Activated naive CD8-positive, alpha-beta T cell (primary cell): ENCODE measurements at regions not wholly inside any gene's neighbourhood (a gene's known extent, or its start where the extent isn't known, plus 50 kb on each side); places are given as distances from the start of the nearest gene placed in this dataset.

Experiments
- H3K27ac Mint-ChIP-seq: one replicate; pipeline ENCODE4 v1.8.0; 2021; ENCODE audit warnings: mixed read lengths
- H3K27me3 Mint-ChIP-seq: one replicate; pipeline ENCODE4 v1.8.0; 2021; ENCODE audit warnings: mixed read lengths
- H3K36me3 Mint-ChIP-seq: one replicate; pipeline ENCODE4 v1.8.0; 2021; ENCODE audit warnings: mixed read lengths
- H3K4me1 Mint-ChIP-seq: one replicate; pipeline ENCODE4 v1.8.0; 2021; ENCODE audit warnings: low read depth, mixed read lengths
- H3K4me3 Mint-ChIP-seq: one replicate; pipeline ENCODE4 v1.8.0; 2021; ENCODE audit warnings: mild to moderate bottlenecking, mixed read lengths
- H3K9me3 Mint-ChIP-seq: one replicate; pipeline ENCODE4 v1.8.0; 2021; ENCODE audit warnings: low read depth, mixed read lengths

- H3K27ac Mint-ChIP-seq = no peak overlapping the region
- no peaks in the 10 kb centered on the region for H3K4me1 Mint-ChIP-seq
- H3K9me3 Mint-ChIP-seq = peaks cover 4% of the 10 kb centered on the region
- peaks cover 4% of the 10 kb centered on the region for H3K36me3 Mint-ChIP-seq
- peaks cover 7% of the 10 kb centered on the region for H3K27me3 Mint-ChIP-seq
- H3K4me3 Mint-ChIP-seq = no peak overlapping the region
Measured at GRCh38 chr2:100731535-100731981, 88.4 kb upstream of the NPAS2 start.

GRCh38 chr2:100733391-100734187 is 86.3 kb upstream of the NPAS2 start:
- H3K4me3 Mint-ChIP-seq = no peak overlapping the region
- H3K27ac Mint-ChIP-seq = no peak overlapping the region
- H3K27me3 Mint-ChIP-seq = peaks cover 9% of the 10 kb centered on the region
- no peaks in the 10 kb centered on the region for H3K4me1 Mint-ChIP-seq
- peaks cover 4% of the 10 kb centered on the region for H3K36me3 Mint-ChIP-seq
- peaks cover 4% of the 10 kb centered on the region for H3K9me3 Mint-ChIP-seq

DNA sequence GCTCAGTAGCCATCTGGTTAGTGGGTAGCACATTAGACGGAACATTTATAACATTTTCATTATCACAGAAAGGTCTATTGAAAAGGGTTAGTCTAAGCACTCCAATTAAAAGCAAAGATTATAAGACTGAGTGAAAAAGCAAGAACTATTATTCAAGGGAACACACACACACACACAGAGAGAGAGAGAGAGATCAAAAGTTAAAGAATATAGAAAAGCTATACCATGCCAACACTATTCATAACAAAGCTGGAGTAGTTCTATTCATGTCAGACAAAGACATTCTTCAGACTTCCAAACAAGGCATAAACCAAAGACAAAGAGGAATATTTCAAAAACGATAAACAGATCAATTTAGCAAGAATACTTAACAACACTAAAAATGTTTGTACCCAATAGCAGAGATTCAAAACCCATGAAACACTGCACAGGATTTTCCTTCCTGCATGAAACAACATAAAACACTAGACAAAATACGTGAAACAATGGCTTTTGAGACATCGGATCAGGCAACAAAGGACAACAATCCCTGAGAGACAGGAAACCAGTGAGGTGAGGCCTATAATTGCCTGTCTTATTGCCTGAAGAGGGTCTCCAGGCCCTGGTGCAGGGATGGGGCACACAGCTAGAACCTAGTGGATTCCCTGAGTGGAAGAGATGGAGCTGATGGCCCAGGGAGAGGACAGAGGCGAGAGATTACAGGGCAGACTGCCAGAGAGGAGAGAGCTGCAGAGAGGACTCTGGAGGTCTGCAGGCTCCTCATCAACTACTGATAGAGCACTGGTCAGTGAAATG is 83.6 kb upstream of the NPAS2 start:
- H3K4me1 Mint-ChIP-seq = no peaks in the 10 kb centered on the region
- no peak overlapping the region for H3K27ac Mint-ChIP-seq
- peaks cover 10% of the 10 kb centered on the region for H3K27me3 Mint-ChIP-seq
- H3K36me3 Mint-ChIP-seq = peaks cover 2% of the 10 kb centered on the region
- no peak overlapping the region for H3K4me3 Mint-ChIP-seq
- H3K9me3 Mint-ChIP-seq = no peaks in the 10 kb centered on the region

DNA sequence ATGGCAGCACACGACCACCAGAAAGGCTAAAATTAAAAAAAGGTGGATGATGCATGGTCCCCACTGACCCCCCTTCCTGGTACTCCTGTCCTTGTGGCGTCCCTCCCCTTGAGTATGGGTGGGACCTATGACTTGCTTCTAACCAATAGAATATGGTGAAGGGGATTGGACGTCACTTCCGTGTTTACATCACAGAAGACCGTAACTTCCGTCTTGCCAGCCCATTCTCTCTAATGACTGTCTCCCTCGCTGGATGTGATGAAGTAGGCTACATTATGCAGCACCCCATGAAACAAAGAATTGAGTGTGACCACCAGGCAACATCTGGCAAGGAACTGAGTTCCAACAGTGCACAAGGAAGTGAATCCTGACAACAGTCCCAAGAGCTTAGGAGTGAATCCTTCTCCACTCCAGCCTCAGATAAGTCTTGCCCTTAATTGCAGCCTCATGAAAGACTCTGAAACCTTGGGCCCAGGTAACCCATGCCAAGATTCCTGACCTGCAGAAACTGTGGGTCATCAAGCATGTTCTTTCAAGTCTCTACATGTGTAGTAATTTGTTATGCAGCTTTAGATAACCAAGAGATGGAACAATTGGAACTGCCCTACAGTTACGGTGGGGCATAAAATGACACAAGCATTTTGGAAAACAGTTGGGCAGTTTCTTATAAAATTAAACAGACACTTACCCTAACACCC is 80.1 kb upstream of the NPAS2 start:
- Mint-ChIP-seq H3K4me1 (no peaks in the 10 kb centered on the region), H3K36me3 (peaks cover 2% of the 10 kb centered on the region), H3K9me3 (no peaks in the 10 kb centered on the region), H3K27ac (no peak overlapping the region), H3K27me3 (peaks cover 8% of the 10 kb centered on the region), H3K4me3 (no peak overlapping the region)

DNA sequence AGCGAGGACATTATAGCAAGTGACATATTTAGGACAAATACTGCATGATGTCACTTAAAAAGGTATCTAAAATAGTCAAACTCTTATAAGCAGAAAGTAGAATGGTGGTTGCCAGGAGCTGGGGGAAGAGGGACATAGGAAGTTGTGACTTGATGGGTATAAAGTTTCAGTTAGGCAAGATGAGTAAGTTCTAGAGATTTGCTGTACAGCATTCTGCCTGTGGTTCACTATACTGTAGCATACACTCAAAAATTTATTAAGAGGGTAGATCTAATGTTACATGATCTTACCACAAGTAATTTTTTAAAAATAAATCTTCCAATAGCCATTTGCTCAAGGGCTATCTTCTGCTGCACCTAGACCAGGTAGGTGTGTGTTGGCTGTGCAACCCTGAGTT is 78.1 kb upstream of the NPAS2 start:
- H3K4me3 Mint-ChIP-seq = no peak overlapping the region
- H3K36me3 Mint-ChIP-seq = no peaks in the 10 kb centered on the region
- no peaks in the 10 kb centered on the region for H3K9me3 Mint-ChIP-seq
- no peaks in the 10 kb centered on the region for H3K4me1 Mint-ChIP-seq
- H3K27ac Mint-ChIP-seq = no peak overlapping the region
- H3K27me3 Mint-ChIP-seq = peaks cover 7% of the 10 kb centered on the region

GRCh38 chr2:100742277-100743254 is 77.4 kb upstream of the NPAS2 start:
- Mint-ChIP-seq H3K4me1 (peaks cover 2% of the 10 kb centered on the region), H3K27me3 (peaks cover 5% of the 10 kb centered on the region), H3K4me3 (no peak overlapping the region), H3K36me3 (no peaks in the 10 kb centered on the region), H3K9me3 (no peaks in the 10 kb centered on the region), H3K27ac (no peak overlapping the region)

DNA sequence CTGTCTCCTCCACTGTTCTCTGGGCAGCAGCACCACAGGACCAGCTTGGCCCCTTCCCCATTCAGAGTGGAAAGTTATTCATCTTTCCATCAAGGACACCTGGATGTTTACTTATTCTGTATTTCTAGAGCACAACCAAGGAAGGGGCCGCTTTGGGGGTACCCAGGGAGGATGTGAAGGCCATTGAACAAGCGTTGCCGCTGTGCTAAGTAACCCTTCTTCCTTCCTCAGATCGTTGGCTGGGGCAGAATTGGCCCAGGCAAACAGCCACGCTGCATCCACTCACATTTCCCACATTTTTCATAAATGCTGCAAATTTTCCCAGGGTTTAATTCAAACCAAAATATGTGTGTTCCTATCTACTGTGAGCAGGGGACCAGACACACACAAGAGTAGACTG is 76.2 kb upstream of the NPAS2 start:
- Mint-ChIP-seq H3K4me3 (no peak overlapping the region), H3K27ac (no peak overlapping the region), H3K4me1 (peaks cover 8% of the 10 kb centered on the region), H3K9me3 (no peaks in the 10 kb centered on the region), H3K27me3 (peaks cover 4% of the 10 kb centered on the region), H3K36me3 (no peaks in the 10 kb centered on the region)

DNA sequence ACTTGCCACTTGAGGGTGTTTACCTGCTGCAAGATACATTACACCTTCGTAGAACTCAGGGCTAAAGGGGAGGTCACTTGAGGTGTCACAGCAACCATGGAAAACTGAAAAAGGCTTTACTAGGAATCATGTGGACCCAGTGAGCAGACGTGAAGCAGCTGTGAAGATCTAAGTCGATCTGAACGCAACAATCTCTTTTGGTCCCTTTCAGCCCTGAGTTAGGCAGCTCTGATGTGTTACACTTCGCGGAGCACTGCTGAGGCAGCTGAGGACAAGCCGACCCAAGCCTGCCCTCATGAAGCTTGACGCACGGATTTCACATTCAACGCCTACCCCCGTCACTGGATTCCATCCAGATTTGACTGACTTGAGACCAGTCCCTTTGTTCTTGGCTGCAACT is 75.8 kb upstream of the NPAS2 start:
- no peaks in the 10 kb centered on the region for H3K36me3 Mint-ChIP-seq
- H3K4me3 Mint-ChIP-seq = no peak overlapping the region
- H3K27me3 Mint-ChIP-seq = peaks cover 3% of the 10 kb centered on the region
- no peaks in the 10 kb centered on the region for H3K9me3 Mint-ChIP-seq
- H3K4me1 Mint-ChIP-seq = peaks cover 8% of the 10 kb centered on the region
- H3K27ac Mint-ChIP-seq = no peak overlapping the region

DNA sequence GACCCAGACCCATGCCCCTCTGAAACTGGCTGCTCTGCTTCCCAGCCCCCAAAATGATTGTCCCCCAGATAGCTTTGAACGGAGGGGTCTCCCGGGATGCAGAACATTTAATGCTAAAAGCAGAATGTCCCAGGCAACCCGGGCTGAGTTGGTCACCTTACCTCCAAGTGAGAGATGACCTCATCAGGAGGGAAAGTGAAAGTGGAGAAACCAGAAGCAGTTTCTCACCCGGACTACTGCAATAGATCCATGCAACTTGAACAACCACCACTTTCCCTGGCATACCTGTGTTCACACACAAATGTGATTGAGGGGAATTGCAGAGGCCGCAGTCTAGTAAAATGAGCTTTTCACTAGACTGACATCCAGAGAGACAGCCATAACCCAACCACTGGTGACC is 75.3 kb upstream of the NPAS2 start:
- no peak overlapping the region for H3K4me3 Mint-ChIP-seq
- no peaks in the 10 kb centered on the region for H3K9me3 Mint-ChIP-seq
- peaks cover 8% of the 10 kb centered on the region for H3K4me1 Mint-ChIP-seq
- no peak overlapping the region for H3K27ac Mint-ChIP-seq
- peaks cover 3% of the 10 kb centered on the region for H3K27me3 Mint-ChIP-seq
- H3K36me3 Mint-ChIP-seq = no peaks in the 10 kb centered on the region

- Mint-ChIP-seq H3K9me3 (peaks cover 6% of the 10 kb centered on the region), H3K4me1 (peaks cover 8% of the 10 kb centered on the region), H3K27ac (no peak overlapping the region), H3K4me3 (no peak overlapping the region), H3K36me3 (no peaks in the 10 kb centered on the region), H3K27me3 (peaks cover 3% of the 10 kb centered on the region)
Measured at GRCh38 chr2:100745604-100746003, 74.3 kb upstream of the NPAS2 start.

DNA sequence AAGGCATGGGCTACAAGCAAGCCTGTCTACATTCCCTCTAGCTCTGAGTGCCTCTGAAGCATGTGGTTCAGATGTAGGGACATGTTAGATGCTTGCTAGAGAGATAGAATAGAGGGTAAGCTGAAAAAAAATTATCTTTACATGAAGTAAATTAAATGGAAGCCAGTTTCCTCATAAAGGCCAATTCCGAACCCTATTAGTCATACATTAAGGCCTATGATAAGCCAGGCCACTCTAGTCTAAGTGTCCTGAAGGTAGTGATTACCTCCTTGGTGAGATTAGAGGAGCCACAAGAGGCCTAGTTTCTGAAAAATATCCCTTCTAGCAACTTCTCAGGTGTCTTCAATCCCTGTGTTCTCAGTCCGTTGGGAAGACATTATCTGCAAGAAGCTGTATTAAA is 72.4 kb upstream of the NPAS2 start:
- no peak overlapping the region for H3K4me3 Mint-ChIP-seq
- peaks cover 13% of the 10 kb centered on the region for H3K4me1 Mint-ChIP-seq
- peaks cover 4% of the 10 kb centered on the region for H3K27me3 Mint-ChIP-seq
- no peaks in the 10 kb centered on the region for H3K36me3 Mint-ChIP-seq
- no peak overlapping the region for H3K27ac Mint-ChIP-seq
- peaks cover 7% of the 10 kb centered on the region for H3K9me3 Mint-ChIP-seq

- peaks cover 17% of the 10 kb centered on the region for H3K4me1 Mint-ChIP-seq
- H3K36me3 Mint-ChIP-seq = no peaks in the 10 kb centered on the region
Measured at GRCh38 chr2:100747996-100748615, 71.8 kb upstream of the NPAS2 start.

DNA sequence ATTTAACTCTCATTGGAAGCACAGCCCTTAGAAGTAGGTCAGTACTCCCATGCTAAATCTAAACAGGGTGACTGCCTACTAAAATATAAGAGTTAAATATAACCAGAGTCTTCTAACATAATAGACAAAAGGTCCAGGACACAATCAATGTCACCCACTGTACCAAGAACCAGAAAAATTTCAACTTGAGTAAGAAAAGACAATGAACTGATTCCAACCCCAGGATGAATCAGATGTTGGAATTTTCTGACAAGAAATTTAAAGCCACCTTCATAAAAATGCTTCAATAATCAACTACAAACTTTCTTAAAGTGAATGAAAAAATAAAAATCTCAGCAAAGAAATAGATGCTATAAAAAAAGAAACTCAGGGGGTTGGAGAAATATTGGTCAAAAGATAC is 71.3 kb upstream of the NPAS2 start:
- Mint-ChIP-seq H3K36me3 (no peaks in the 10 kb centered on the region), H3K27ac (no peak overlapping the region), H3K4me1 (peaks cover 17% of the 10 kb centered on the region), H3K27me3 (peaks cover 4% of the 10 kb centered on the region), H3K4me3 (no peak overlapping the region), H3K9me3 (peaks cover 7% of the 10 kb centered on the region)

More at GRCh38 chr2:100747996-100748615, 71.8 kb upstream of the NPAS2 start:
- Mint-ChIP-seq H3K27ac (no peak overlapping the region), H3K9me3 (peaks cover 7% of the 10 kb centered on the region), H3K4me3 (no peak overlapping the region), H3K27me3 (peaks cover 4% of the 10 kb centered on the region)
